NCI-H1092 (cell line): ENCODE measurements at regions not wholly inside any gene's neighbourhood (a gene's known extent, or its start where the extent isn't known, plus 50 kb on each side); places are given as distances from the start of the nearest gene placed in this dataset.

ENCODE experiments used
- DNase-seq: peaks from one replicate; lab custom pipeline; 2025; lab: John Stamatoyannopoulos, UW

DNA sequence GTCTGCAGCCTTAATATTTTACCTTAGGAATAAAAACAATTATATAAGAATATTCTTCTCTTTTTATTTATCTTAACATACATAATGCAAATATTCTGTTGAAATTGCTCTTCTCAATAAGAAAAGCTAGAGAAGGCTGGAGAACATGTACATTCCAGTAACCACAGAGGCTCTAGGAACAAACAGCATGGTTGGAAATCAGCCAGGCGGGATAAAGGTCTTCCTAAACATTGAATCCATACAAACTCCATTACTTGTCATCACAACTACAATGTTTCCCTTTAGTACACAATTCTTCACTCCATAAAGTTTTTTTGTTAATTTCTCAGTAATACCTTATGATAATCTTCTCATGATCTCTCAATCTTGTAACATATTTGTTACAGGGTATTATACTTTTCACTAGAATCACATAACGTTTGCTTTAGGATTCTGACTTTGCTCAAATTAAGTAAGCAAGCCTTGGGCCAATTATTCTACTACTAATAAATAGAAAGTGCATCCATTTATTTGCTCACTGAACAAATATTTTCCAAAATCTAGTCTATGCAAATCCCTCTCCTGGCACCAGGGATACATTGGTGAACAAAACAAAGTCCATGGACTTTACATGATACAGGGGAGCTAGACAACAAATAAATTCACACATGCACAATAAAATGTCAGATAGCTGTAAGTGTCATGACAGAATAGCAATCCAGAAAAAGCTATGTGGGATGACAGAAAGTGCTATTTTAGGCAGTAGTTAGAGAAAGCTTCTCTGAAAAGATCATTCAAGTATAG is 237.5 kb upstream of the TMTC1 start:
- no peak for DNase-seq

DNA sequence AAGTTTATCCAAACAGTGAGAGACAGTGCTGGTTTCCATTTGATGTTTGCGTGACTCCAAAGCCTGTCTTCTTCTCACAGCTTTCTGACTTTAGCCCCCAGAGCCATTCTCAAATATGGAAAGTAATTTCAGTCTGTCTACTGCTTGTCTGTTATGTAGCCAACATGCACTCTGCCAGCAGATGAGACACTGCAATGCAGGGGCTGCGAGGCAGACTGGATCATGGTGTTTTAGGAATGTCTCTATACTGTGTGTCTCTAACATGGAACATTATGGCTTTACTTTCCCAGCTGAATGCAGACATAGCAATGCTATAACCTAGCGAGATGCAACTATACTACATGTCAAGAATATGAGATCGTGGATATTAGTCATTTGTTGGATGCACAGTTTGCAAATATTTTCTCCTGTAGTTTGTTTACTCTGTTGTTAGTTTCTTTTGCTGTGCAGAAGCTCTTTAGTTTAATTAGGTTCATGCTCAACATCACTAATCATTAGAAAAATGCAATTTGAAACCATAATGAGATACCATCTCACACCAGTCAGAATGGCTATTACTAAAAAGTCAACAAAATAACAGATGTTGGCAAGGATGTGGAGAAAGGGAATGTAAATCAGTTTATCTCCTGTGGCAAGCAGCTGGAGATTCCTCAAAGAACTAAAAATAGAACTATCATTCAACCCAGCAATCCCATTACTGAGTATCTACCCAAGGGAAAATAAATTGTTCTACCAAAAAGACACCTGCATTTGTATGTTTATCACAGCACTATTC is 235.8 kb upstream of the TMTC1 start:
- no peak for DNase-seq

DNA sequence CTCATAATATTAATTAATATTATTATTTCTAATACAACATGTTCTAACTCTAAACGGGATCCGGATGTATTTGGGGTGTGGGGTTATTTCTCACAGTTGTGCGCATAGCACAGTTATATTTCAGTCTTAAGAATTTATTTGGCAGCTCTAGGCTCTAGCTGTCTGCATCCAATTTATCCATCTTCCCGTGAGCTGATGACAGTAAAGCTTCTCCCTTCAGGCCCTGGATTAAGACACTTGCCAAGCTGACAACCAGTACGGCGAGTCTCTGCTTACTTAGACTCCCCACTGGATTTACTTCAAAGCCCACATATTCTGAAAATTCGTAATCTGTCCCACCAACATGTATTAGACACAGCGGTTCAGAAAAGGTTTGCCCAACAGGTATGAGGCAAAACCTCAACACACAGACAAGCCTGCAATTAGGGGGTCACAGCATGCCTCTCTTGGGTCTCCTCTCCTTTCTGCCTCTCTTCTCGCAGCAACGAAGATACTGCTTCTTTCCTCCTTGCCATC is 232.9 kb upstream of the TMTC1 start:
- no peak for DNase-seq

DNA sequence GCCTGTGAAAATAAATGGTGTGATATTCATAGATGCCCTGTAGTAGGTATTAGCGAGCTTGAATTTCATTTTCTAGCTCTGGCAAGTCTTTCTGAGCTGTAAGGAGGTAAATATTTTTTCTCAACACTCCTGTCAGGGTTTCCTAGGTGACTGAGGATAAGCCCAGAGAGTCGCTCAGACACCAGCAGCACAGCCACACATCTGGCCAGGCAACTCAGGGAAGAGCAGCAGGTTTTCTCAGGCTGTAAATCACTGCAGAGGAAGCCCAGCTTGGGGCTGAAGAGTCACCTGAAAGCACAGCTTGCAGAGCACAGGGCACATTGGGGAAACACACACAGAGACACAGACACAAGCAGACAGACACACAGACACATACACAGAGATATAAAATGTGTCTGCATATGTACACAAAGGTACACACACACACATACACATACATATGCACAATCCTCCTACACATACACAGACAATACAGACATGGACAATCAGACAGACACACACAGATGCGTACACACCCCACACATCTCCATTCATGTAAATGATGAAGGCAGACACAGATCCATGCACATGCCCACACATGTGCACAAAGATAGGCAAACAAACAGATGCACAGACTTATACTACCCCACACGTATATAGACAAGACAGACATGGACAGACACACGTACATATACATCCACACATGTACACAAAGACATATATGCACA is 232.0 kb upstream of the TMTC1 start:
- no peak for DNase-seq

DNA sequence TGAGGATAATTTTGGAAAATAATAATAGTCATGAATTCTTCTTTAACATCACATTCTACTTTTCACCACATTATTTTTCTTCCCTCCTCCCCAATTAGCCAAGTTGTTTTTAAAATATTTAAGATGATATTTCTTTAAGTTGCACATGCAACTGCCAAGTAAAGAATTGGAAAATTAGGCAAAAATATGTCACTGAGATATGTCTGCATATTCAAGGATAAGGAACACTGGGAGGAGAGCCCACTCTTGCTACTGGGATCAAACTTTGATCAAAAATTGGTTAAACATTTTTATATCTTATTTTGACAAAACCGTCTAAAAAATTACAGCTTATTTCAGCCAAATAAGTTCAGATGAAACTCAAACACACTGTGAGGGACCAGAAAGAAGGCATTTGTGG is 231.2 kb upstream of the TMTC1 start:
- DNase-seq = no peak

DNA sequence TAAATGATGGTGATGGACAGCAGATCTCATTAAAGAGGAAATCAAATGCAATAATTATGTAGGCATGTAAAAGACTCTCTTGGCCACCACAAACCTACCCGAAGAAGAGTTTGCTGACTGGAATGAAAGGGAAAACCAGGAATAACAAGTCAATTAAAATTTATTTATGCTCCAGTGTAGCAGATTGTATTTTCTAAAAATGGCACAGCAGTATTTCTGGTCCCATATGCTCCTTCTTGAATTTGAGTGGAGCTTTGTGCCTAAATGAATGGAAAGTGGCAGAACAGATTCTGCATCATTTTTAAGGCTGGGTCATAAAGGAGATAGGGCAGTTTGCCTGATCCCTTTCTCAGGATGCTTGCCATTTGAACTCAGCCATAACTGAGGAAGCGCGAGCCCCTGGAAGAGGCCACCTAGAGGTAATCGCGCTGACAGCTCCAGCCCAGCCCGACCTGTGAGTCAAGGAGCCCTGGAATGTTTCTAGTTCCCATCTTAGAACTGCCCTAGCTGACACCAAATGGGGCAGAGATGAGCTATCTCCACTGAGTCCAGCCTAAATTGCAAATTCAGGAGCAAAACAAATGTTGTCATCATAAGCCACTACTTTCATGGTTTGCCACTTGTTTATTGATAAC is 229.2 kb upstream of the TMTC1 start:
- no peak for DNase-seq

DNA sequence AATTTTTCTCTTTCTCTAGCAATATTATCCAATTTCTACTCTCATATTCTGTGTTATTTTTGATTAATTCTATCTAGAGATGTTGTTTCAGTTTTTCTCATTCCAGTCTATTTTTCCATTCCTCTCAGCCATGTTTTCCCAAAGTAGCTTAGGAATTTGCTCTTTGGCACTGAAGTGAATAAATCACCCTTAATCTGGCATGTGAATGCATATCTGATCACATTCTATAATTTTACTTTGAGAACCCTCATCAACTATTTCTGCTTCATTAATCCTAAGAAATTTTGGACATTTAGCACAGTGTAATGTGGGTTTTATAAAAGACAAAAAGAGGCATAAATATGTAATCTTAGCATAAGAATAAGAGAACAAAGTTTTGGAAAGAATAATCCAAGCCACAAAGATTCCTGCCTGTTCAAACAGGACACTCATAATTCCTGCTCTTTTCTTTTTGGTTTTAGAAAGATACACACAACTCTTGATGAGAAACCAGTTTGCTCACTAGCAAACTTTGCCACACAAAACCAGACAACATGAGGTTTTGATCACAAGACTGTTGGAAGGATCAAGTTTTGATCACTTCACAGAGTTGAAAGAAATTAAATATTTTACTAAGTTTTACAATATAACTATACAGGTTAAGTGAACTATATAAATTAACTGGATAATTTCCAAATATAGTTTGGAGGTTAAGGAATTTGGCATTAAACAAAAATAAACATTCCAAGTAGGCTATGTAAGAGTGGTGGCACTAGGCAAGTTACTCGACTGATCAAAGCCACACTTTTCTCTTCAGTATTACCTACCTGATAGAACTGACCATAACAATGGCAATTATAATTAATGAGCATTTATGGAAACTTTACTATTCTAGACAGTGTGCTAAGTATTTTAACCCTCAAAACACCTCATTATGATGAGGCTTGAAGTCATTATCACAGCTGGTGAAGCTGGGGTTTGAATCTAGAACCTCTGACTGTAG is 226.6 kb upstream of the TMTC1 start:
- DNase-seq = no peak

DNA sequence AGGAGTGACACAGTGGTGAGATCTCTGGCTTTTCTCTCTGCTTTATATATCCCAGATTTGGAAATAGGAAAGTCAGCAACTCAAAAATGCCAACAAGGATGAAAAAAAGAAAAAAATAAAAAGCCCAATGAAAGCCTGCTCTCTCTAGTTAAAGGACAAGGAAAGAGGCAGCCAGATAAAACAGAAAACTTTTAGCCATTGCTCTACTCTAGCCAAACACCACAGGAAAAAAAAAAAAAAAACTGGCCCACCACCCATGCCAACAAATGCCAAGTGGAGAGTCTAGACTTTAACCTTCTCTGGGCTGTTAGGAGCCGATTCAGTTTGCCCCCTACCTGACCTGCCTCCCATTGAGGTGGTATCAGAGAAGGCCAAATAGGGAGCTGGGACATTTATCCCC is 222.3 kb upstream of the TMTC1 start:
- DNase-seq = no peak

DNA sequence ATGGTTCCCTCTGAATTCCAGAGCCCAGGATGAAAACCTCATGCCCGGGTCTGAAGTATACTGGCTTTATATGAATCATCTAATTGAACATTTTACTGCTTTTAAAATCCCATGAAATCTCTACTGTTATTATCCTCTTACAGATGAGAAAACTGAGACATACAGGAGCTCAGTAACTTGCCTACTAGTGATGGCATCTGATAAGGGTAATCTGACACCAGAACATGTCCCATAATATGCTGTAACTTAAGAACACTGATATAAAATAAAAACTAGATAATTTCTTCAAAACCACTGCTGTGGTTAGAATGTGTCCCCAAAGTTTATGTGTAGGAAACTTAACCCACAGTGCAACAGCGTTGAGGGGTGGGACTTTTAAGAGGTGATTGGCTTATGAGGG is 219.6 kb upstream of the TMTC1 start:
- DNase-seq = no peak

DNA sequence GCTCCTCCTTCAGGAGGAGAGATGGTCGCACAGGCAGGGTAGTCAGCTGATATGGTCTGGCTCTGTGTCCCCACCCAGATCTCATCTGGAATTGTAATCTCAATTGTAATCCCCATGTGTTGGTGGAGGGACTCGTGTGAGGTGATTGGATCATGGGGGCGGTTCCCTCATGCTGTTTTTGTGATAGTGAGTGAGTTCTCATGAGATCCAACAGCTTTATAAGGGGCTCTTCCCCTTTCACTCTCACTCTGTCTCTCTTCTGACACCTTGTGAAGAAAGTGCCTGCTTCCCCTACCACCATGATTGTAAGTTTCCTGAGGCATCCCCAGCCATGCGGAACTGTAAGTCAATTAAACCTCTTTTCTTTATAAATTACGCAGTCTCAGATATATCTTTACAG is 218.9 kb upstream of the TMTC1 start:
- DNase-seq = no peak

DNA sequence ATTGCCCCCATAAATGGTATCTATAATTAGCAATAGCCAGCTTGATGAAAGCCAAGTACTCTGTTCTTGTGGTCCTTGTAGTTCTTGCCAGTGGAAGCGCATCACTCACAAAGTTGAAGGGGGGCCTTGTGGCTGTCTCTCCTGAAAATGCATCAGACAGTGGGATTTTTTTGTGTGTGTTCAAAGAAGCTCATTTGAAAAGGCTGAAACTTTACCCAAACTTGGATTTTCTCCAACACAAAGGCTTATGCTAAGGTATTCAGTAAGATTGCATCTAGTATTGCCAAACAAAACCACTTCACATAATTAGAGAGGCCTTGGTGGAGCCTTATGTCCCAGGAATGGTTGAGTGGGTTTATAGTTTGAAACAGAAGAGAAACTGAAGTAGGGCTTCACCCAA is 216.7 kb upstream of the TMTC1 start:
- no peak for DNase-seq

DNA sequence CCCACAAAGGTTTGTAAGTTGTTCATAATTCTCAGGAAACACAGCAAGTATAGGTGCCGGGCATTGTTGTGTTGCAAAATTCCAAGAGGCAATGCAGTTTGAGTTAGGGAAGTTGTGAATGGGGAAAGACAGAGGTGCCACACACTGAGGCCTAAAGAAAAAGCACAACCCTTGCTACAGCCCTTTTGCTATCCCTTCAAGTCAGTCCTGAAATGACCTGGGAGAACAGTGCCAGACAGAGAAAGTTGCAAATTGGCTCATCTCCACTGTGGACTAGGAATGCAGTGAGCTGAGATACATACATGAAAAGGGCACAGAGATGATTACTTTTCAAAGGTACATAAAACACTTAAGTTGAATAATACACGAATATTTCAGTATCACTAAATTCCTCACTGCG is 213.3 kb upstream of the TMTC1 start:
- no peak for DNase-seq

DNA sequence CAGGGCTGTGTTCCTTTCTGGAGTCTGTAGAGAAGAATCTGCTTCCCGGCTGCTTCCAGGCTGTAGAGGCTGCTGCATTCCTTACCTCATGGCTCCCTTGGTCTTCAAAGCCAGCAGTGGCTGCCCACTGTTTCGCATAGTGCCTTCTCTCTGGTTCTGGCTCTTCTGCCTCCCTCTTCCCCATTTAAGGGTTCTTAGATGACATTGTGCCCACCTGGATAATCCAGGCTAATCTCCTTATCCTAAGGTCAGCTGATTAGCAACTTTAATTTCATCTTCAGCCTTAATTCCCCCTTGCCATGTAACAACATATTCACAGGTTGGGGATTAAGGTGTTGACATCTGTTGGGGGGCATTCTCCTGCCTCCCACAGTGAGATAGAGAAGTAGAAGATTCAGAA is 208.6 kb upstream of the TMTC1 start:
- DNase-seq = no peak

DNA sequence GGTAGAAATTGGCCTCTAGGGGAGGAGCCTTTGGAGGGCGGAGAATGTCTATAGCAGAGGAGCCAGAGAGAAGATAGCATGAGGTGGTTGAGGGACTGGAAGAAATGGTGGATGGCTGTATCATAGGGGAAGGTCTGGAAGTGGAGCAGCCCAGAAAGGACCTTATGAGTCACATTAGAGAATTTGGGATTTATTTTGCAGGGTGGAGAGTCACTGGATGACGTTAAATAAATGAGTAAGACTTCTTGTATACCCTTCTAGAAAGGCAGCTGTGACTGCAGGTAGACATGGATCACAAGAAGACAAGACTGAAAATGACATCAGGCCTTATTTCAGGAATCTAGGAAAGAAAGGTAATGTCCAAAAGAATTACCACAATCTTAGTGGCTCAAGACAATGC is 208.2 kb upstream of the TMTC1 start:
- DNase-seq = no peak

DNA sequence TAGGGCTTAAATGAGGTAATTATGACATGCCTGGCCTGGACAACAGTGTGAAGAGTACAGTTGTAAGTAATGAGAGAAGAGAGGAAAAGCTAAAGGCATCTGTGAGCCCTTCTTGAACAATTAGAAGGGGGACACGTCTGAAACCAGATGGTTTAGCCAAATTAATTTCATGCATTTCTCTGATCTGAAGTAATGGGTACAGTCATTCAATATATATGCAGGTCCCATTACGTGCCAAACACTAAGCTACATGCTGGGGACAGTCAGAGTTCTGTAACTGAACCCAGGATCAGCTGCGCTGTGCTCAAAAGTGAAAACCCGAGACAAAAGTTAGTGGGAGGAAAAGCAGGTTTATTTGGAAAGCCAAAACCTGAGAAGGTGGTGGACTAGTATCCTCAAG is 207.2 kb upstream of the TMTC1 start:
- DNase-seq = no peak

DNA sequence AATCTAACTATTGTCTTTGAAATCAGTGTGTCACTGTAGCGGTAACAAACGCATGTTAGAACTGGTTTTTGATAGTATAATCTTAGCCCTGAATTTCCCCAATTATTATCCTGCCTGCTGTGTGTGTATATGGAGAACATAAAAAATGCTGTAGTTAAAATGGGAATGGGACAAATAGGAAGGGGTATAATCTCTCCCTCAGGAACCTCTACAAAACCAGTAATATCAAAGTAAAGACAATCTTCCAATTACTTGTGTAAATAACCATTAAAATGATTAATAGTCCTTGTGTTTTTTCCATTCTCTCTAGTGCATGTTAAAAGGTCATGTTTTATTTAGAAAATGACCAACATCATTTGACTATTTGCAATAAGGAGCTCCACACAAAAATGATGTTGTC is 200.1 kb upstream of the TMTC1 start:
- DNase-seq = no peak

DNA sequence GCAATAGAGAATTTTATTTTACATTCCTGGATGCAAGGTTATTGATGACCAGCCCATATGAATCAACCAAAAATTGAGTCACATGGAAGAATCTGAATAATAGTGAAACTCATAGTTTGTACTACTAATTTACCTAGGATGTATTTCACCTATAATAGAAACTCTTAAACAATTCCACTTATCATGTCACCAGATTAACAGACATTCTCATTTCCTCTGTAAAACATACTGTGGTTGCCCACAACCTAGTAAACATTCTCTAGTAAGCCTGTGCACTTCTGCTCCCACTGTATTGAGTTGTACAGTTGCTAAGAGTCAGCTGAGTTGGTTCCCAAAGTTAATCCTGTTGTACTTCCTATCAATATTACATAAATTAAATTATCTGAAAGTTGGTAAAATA is 196.6 kb upstream of the TMTC1 start:
- no peak for DNase-seq

DNA sequence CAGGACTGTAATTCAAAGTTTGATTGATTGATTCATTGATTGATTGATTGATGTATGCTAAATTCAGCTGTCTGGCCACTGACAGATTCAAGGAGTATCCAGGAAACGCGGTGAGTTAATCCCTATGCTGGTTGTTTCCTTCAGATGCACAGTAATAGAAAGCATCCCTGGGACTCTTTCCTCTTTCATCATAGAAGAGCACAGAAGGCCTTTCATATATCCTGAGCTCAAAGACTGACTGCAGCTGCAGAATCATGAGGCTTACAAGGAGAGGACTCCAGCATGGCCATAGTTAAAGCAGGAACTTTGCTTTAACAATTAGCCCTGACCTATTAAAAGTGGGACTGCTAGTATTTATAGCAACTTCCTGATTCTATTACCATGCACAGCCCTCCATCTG is 187.7 kb upstream of the TMTC1 start:
- DNase-seq = no peak

DNA sequence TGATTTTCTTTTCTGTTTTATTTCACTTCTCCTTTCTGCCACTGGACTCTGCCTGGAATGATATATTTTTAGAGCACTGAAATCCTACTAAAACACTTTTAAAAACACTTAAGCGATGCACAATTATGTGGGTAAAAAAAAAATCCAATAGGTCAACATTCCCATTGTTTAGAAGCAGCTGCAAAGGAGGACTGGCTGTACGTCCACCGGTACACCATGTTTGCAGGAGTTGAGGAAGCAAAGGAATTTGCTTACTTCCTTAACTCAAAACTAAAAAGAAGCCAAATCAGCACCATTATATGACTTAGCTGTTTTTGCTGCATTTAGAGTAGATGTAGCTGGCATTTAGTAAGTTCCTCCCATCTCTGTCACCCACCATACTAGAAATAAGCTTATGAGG is 186.8 kb upstream of the TMTC1 start:
- no peak for DNase-seq

DNA sequence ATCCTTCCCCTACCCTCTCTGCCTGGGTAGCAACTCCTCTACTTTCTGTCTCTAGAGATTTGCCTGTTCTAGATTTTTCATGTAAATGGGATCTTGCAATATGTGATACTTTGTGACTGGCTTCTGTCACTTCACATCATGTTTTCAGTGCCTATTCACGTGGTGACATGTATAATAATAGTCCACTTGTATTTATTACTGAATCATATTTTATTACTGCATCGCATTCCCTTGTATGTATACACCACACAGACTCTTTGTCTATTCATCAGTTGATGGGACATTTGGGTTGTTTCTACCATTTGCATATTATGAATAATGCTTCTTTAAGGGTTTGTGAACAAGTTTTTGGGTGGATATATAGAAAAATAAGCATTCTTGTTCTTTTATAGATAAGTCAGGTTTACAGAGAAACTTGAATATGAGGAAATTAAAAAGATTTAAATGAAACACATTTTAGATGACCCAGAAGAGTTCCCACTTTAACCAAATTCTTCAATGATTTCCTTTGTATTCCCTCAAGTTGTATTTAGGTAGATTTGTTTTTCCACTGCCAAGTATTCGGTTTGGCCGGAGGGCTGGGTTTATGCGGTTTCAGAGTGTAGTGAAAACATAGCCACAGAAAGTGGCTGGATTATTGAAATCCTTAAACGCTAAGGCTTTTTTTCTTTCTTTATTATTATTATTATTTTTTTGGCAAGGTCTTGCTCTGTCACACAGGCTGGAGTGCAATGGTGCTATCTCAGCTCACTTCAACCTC is 178.7 kb upstream of the TMTC1 start:
- no peak for DNase-seq
